ENCODE measurements at regions not wholly inside any gene's neighbourhood (a gene's known extent, or its start where the extent isn't known, plus 50 kb on each side); places are given as distances from the start of the nearest gene placed in this dataset.

- H4K5ac ChIP-seq (ENCODE audit: insufficient read length, low read depth, low read length): no peak overlapping the region
- Mint-ChIP-seq H3K4me1 (peaks cover 0 to 3% of the 10 kb centered on the region in 2 experiments; a peak in 1 of 4 replicates), H3K27me3 (ENCODE audit: low read depth) (peaks cover 3% of the 10 kb centered on the region), H3K27ac (no peak overlapping the region), H3K36me3 (ENCODE audit: insufficient read depth in 1 of 3, low read depth in 3 of 3) (no peaks in the 10 kb centered on the region; a peak in 2 of 7 replicates), H3K9me3 (no peaks in the 10 kb centered on the region; a peak in 1 of 5 replicates), H3K4me3 (no peak overlapping the region)
- no peak overlapping the region for H2AK5ac ChIP-seq (ENCODE audit: insufficient read length, low read length)
- H2BK5ac ChIP-seq (ENCODE audit: insufficient read length, low read length): no peak overlapping the region
- no peak overlapping the region for H3K4ac ChIP-seq (ENCODE audit: low read depth, low read length)
- no peak overlapping the region for H3K9ac ChIP-seq (ENCODE audit: extremely low read depth, insufficient read length, low read length)
- H4K8ac ChIP-seq (replicated peaks; ENCODE audit: insufficient read length, low read depth, low read length): no peak overlapping the region
- H3K27me3 ChIP-seq (ENCODE audit: insufficient read depth, low read length): no peaks in the 10 kb centered on the region
- H3K23ac ChIP-seq (ENCODE audit: insufficient read length, low read depth, low read length): no peak overlapping the region
- no peak overlapping the region for H2AFZ ChIP-seq (ENCODE audit: low read length)
- H2BK12ac ChIP-seq (ENCODE audit: insufficient read length, low read depth, low read length): no peak overlapping the region
- no peak overlapping the region for H3T11ph ChIP-seq (ENCODE audit: low read length)
- no peaks in the 10 kb centered on the region for H3K79me1 ChIP-seq (ENCODE audit: insufficient read depth, low read depth, low read length, poor library complexity, severe bottlenecking)
- DNase-seq: no peak
- H3K18ac ChIP-seq (ENCODE audit: insufficient read length, low read depth, low read length): no peak overlapping the region
- no peak overlapping the region for H2BK20ac ChIP-seq (ENCODE audit: low read depth, low read length, poor library complexity, severe bottlenecking)
- no peak overlapping the region for H4K91ac ChIP-seq (ENCODE audit: insufficient read length, low read depth, low read length)
- H3K56ac ChIP-seq (ENCODE audit: insufficient read length, low read depth, low read length): no peak overlapping the region
- H2BK15ac ChIP-seq (ENCODE audit: low read depth, low read length): no peak overlapping the region
- no peak overlapping the region for H3K14ac ChIP-seq (ENCODE audit: insufficient read depth, low read length)
- no peaks in the 10 kb centered on the region for H3K9me3 ChIP-seq (ENCODE audit: control insufficient read depth, low read depth, low read length)
- H3K4me1 ChIP-seq (ENCODE audit: insufficient read depth, low read length): no peaks in the 10 kb centered on the region
- no peak overlapping the region for H2BK120ac ChIP-seq (ENCODE audit: low read depth, low read length, poor library complexity, severe bottlenecking)
- H4K20me1 ChIP-seq (ENCODE audit: control insufficient read depth, insufficient read depth, insufficient read length): no peaks in the 10 kb centered on the region
- no peak for TF ChIP-seq CTCF (conservative IDR thresholded peaks at IDR 0.05)
- H3K4me2 ChIP-seq (ENCODE audit: insufficient read depth, insufficient read length, low read length): no peak overlapping the region
- no peaks in the 10 kb centered on the region for H3K79me2 ChIP-seq (ENCODE audit: insufficient read depth, low read length)
- no CpG with 5 or more reads among the region's 5 CpGs for WGBS (ENCODE audit: extremely low coverage, insufficient read length, low lambda C conversion rate)
- H3K23me2 ChIP-seq (ENCODE audit: insufficient read length, low read depth, low read length, poor library complexity, severe bottlenecking): no peaks in the 10 kb centered on the region
- no peak overlapping the region for H3K27ac ChIP-seq (ENCODE audit: insufficient read length, low read depth, low read length)
These were observed 124.2 kb upstream of the FSTL4 start for GRCh38 chr5:133736512-133736911.
